Germinal center (tissue), 1 donor: ENCODE measurements at regions not wholly inside any gene's neighbourhood (a gene's known extent, or its start where the extent isn't known, plus 50 kb on each side); places are given as distances from the start of the nearest gene placed in this dataset.

ENCODE experiments used
- DNase-seq: peaks from one replicate; pipeline ENCODE4 v3.0.0; 2012; ENCODE audit warnings: mixed read lengths, low spot score

DNA sequence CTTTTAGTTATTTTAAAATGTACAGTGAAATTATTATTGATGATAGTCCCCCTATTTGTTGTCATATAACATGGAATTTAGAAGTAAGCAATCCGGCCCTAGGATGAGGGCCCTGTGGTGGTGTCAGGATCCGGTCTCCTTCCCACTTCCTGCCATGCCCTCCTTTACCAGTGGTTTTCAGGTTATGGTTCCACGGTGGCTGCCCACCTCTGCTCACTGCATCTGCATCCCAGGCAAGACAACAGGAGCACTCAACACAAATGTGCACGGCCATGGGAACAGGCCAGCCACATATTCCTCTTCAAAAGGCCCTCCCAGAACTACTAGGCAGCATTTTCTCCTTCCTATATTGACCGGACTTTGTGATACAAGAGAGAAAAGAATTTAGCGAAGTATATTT, 1007.2 kb downstream of the TBC1D22A start:
- no peak for DNase-seq

- DNase-seq = no peak
These were observed 1005.6 kb downstream of the TBC1D22A start for GRCh38 chr22:47768027-47768426.

DNA sequence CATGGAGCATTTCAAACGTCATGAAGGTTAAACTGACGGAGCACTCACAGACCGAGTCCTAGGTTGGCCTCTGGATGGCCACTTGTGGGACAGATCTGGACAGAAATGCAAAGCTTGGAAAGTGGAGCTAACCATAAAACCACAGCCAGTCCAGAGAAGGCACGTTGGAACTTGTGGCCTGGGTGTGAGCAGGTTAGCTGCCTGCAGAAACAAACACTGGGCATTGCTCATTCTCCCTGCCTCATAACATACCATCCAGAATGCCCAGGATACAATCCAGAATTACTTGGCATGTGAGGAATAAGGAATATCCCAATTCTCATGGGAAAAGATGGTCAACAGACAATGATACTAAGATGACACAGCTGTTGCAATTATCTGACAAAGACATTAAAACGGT, 1005.0 kb downstream of the TBC1D22A start:
- no peak for DNase-seq

- DNase-seq = no peak
These were observed 1003.3 kb downstream of the TBC1D22A start for GRCh38 chr22:47765757-47766156.

- no peak for DNase-seq
These were observed 999.7 kb downstream of the TBC1D22A start for GRCh38 chr22:47762141-47762540.

DNA sequence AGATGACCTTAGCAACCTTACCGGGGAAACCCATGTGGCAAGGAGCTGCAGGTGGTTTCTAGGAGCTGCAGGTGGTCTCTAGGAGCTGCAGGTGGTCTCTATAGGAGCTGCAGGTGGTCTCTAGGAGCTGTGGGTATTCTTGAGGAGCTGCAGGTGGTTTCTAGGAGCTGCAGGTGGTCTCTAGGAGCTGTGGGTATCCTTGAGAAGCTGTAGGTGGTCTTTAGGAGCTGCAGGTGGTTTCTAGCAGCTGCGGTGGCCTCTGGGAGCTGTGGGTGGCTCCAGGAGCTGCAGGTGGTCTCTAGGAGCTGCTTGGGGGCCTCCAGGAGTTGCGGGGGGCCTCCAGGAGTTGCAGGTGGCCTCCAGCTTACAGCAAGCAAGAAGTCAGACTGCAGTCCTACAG, 997.5 kb downstream of the TBC1D22A start:
- no peak for DNase-seq

GRCh38 chr22:47757741-47758140, 995.3 kb downstream of the TBC1D22A start:
- no peak for DNase-seq

GRCh38 chr22:47750086-47750485, 987.6 kb downstream of the TBC1D22A start:
- no peak for DNase-seq

DNA sequence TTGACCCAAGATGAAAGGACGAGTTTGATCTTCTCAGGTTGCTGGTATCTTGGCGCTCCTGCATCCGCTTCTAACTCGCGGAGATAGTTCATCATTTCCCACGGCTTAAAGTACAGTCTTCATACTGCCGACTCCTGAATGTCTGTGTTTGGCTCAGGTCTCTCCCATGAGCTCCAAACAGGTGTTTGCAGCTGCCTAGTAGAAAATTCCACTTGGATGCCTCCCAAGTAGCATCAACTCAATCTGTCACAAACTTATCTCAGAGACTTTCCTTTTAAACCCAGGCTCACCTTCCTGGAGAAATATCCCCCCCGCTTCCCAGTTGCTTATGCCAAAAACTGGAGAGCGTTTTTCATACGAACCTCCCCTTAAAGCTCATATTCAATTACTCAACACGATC, 986.5 kb downstream of the TBC1D22A start:
- DNase-seq = no peak

- no peak for DNase-seq
These were observed 985.8 kb downstream of the TBC1D22A start for GRCh38 chr22:47748271-47748670.

DNA sequence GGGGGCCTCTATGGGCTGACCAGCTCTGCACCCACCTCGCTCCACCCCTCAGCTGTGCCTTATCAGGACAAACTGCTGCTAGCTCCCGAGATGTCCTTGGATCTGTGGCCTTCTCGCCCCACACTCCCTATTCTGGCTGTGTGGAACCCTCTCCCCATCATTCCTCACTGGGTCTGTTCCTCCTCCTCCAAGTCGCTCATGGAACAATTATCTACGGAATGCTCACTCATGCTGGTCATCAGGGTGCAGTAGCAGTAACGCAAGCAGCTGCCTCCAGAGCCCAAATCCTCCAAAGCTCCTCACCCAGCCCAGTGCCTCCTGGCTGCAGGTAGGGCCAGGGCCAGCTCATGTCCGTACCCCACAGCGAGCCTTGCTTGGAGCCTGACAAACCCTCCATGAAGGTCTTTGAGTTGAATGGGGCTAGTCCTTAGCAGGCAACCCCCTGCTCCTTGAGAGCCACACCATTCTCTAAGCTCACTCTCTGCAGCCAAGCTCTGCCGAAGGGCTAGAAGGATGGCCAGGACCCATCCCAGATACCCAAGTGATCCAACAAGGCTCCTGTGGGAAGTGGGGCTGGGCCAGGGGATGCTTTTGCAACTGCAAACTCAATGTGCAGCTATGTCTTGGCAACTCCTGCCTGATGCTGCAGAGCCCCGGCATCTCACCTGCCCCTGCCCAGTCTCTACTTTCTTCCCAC, 977.8 kb downstream of the TBC1D22A start:
- DNase-seq = no peak

GRCh38 chr22:47739291-47740015, 977.0 kb downstream of the TBC1D22A start:
- DNase-seq = no peak

DNA sequence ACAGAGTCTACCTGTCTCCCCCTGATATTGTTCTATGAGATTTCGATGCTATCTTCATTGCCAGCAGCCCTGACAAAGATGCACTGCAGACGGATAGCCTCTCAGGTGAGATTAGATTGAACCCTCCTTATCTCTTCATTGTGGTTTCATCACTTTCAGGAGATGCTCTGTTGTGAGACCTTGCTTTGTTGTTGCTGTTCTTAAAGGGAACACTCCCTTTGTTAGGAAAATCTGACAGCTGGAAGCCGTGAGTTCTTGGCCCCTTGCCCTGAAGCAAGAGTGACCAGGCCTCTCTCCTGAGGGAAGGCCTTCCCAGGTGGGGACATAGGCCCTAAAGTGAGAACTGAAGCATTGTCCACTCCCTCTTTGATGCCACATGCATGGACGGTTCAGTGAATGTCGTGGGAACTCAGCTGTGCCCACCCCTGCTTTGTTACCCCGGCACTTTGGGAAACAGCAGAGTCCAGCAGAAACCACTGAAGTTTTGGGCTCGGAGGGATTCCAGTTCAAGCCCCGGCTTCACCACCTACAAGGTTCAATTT, 976.1 kb downstream of the TBC1D22A start:
- no peak for DNase-seq

- DNase-seq = no peak
These were observed 974.0 kb downstream of the TBC1D22A start for GRCh38 chr22:47736186-47737034.

GRCh38 chr22:47734511-47734910, 972.1 kb downstream of the TBC1D22A start:
- DNase-seq = no peak

DNA sequence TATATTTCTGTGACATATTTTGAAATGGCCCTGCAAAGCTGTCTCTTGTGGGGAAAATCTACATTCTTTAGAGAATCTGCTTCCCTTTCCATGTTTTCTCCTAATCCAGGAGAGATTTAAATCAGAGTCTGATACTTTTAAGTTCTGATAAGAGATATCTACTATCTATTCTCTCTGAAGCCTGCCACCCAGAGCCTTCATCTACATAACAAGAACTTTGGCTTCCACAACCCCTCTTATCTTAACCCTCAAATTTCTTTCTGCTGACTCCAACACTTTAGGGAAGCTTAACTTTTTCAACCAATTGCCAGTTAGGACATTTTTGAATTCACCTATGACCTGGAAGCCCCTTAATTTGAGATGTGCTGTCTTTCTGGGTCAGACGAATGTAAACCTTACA, 965.2 kb downstream of the TBC1D22A start:
- no peak for DNase-seq

DNA sequence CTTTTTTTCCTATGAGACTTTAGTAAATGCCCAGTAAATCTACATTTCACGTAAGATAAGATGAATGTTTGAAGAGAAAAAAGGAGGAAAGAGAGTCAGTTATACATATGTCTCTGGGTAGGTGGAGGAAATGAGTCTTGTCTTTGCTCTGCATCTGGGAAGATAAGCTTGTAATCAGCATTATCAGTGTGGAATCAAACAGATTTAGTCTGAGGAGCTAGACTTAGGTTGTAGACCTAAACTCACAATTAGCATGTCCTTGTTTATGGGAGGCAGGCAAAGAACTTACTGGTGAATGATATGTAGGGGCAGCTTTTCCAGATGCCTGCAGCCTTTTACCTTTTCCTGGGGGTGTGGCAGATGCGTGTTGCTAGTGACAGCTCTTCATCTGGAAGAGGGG, 962.3 kb downstream of the TBC1D22A start:
- no peak for DNase-seq

- no peak for DNase-seq
These were observed 961.6 kb downstream of the TBC1D22A start for GRCh38 chr22:47724030-47724429.

DNA sequence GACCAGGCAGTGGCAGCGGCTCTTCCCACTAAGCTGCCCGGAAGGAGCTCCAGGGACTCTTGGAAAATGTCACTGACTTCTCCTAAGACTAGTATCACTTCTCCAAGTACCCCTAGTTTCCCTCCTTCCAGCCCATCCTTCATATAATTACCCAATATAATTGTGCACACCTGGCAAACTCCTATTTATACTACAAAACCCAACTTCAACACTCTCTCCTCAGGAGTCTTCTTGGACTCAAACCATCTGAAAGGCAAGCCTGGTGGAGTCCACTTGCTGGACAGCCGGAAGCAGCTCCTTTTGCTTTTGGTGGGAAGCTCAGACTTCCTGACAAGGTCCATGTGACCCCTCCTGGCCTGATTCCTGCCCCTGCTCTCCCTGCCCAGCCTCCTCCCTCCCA, 955.9 kb downstream of the TBC1D22A start:
- DNase-seq = no peak

GRCh38 chr22:47716890-47717615, 954.6 kb downstream of the TBC1D22A start:
- no peak for DNase-seq

- DNase-seq = no peak
These were observed 953.6 kb downstream of the TBC1D22A start for GRCh38 chr22:47715866-47716578.
